H9 (cell line): ENCODE measurements at regions not wholly inside any gene's neighbourhood (a gene's known extent, or its start where the extent isn't known, plus 50 kb on each side); places are given as distances from the start of the nearest gene placed in this dataset.

ENCODE experiments used
- DNase-seq: peaks from one replicate; pipeline ENCODE4 v3.0.0-alpha.2; 2017
- H2AFZ ChIP-seq: one replicate; pipeline ENCODE4 v1.6.1; 2013; ENCODE audit warnings: mild to moderate bottlenecking, low read length, control low read depth, moderate library complexity
- H2AK5ac ChIP-seq: 2 replicates; pipeline ENCODE4 v1.6.1; 2013; ENCODE audit warnings: low read length, control low read depth, mixed read lengths; ENCODE audit not compliant: insufficient read length
- H2BK120ac ChIP-seq: one replicate; pipeline ENCODE4 v1.6.1; 2013; ENCODE audit warnings: low read depth, mild to moderate bottlenecking, low read length, control low read depth, inconsistent platforms; ENCODE audit not compliant: poor library complexity, severe bottlenecking
- H2BK12ac ChIP-seq: 2 replicates; pipeline ENCODE4 v1.6.1; 2013; ENCODE audit warnings: low read length, control low read depth, mixed read lengths, low read depth; ENCODE audit not compliant: insufficient read length
- H2BK15ac ChIP-seq: 2 replicates; pipeline ENCODE4 v1.6.1; 2013; ENCODE audit warnings: low read depth, low read length, control low read depth
- H2BK20ac ChIP-seq: one replicate; pipeline ENCODE4 v1.6.1; 2013; ENCODE audit warnings: low read depth, mild to moderate bottlenecking, low read length, control low read depth, inconsistent platforms; ENCODE audit not compliant: poor library complexity, severe bottlenecking
- H2BK5ac ChIP-seq: 2 replicates; pipeline ENCODE4 v1.6.1; 2013; ENCODE audit warnings: low read length, control low read depth, mixed read lengths; ENCODE audit not compliant: insufficient read length
- H3K14ac ChIP-seq: 2 replicates; pipeline ENCODE4 v1.6.1; 2013; ENCODE audit warnings: low read length, control low read depth; ENCODE audit not compliant: insufficient read depth
- H3K18ac ChIP-seq: 2 replicates; pipeline ENCODE4 v1.6.1; 2013; ENCODE audit warnings: low read depth, mild to moderate bottlenecking, mixed read lengths, low read length, control low read depth; ENCODE audit not compliant: insufficient read length
- H3K23ac ChIP-seq: 2 replicates; pipeline ENCODE4 v1.6.1; 2013; ENCODE audit warnings: low read length, control low read depth, mixed read lengths, low read depth; ENCODE audit not compliant: insufficient read length
- H3K23me2 ChIP-seq: 2 replicates; pipeline ENCODE4 v1.6.1; 2013; ENCODE audit warnings: low read depth, mild to moderate bottlenecking, mixed read lengths, low read length, control low read depth; ENCODE audit not compliant: insufficient read length, poor library complexity, severe bottlenecking
- H3K27ac ChIP-seq: 2 replicates; pipeline ENCODE4 v1.5.1; 2013; ENCODE audit warnings: low read length, control low read depth, mixed read lengths, low read depth; ENCODE audit not compliant: insufficient read length
- H3K27me3 ChIP-seq: 2 replicates; pipeline ENCODE4 v1.6.1; 2013; ENCODE audit warnings: low read length, control low read depth, inconsistent platforms; ENCODE audit not compliant: insufficient read depth
- H3K4ac ChIP-seq: 2 replicates; pipeline ENCODE4 v1.6.1; 2013; ENCODE audit warnings: low read depth, mild to moderate bottlenecking, control low read depth, inconsistent platforms, low read length, moderate library complexity
- H3K4me1 ChIP-seq: 2 replicates; pipeline ENCODE4 v1.6.1; 2013; ENCODE audit warnings: low read length, control low read depth, inconsistent platforms; ENCODE audit not compliant: insufficient read depth
- H3K4me2 ChIP-seq: 2 replicates; pipeline ENCODE4 v1.6.1; 2013; ENCODE audit warnings: low read length, control low read depth, mixed read lengths; ENCODE audit not compliant: insufficient read length, insufficient read depth
- H3K56ac ChIP-seq: 2 replicates; pipeline ENCODE4 v1.6.1; 2013; ENCODE audit warnings: low read depth, mild to moderate bottlenecking, mixed read lengths, low read length, control low read depth; ENCODE audit not compliant: insufficient read length
- H3K79me1 ChIP-seq: 2 replicates; pipeline ENCODE4 v1.6.1; 2013; ENCODE audit warnings: low read depth, mild to moderate bottlenecking, moderate library complexity, low read length, control low read depth, inconsistent platforms; ENCODE audit not compliant: insufficient read depth, poor library complexity, severe bottlenecking
- H3K79me2 ChIP-seq: 2 replicates; pipeline ENCODE4 v1.6.1; 2013; ENCODE audit warnings: low read length, control low read depth, inconsistent platforms; ENCODE audit not compliant: insufficient read depth
- H3K9ac ChIP-seq: 2 replicates; pipeline ENCODE4 v1.6.1; 2013; ENCODE audit warnings: low read length, control low read depth, mixed read lengths; ENCODE audit not compliant: insufficient read length; ENCODE audit errors: extremely low read depth
- H3K9me3 ChIP-seq: one replicate; pipeline ENCODE4 v1.6.1; 2013; ENCODE audit warnings: low read depth, low read length, inconsistent platforms; ENCODE audit not compliant: control insufficient read depth
- H3T11ph ChIP-seq: one replicate; pipeline ENCODE4 v1.6.1; 2013; ENCODE audit warnings: mild to moderate bottlenecking, low read length, control low read depth, inconsistent platforms
- H4K20me1 ChIP-seq: one replicate; pipeline ENCODE4 v1.6.1; 2013; ENCODE audit not compliant: control insufficient read depth, insufficient read length, insufficient read depth
- H4K5ac ChIP-seq: 2 replicates; pipeline ENCODE4 v1.6.1; 2013; ENCODE audit warnings: low read depth, mild to moderate bottlenecking, mixed read lengths, low read length, control low read depth; ENCODE audit not compliant: insufficient read length
- H4K8ac ChIP-seq: replicated peaks from 2 replicates; pipeline ENCODE4 v1.6.1; 2013; ENCODE audit warnings: low read length, control low read depth, mixed read lengths, low read depth; ENCODE audit not compliant: insufficient read length
- H4K91ac ChIP-seq: 2 replicates; pipeline ENCODE4 v1.6.1; 2013; ENCODE audit warnings: low read depth, mild to moderate bottlenecking, moderate library complexity, mixed read lengths, low read length, control low read depth; ENCODE audit not compliant: insufficient read length
- H3K27ac Mint-ChIP-seq, 3 experiments: 2 replicates in 2 of 3; 3 replicates in 1 of 3; pipeline ENCODE4 v1.8.0; 2020 to 2021; ENCODE audit warnings: mixed read lengths in 3 of 3, mild to moderate bottlenecking in 1 of 3, moderate library complexity in 1 of 3
- H3K27me3 Mint-ChIP-seq: 2 replicates; pipeline ENCODE4 v1.8.0; 2021; ENCODE audit warnings: low read depth, mild to moderate bottlenecking, moderate library complexity, mixed read lengths
- H3K36me3 Mint-ChIP-seq, 3 experiments: 2 replicates in 2 of 3; 3 replicates in 1 of 3; pipeline ENCODE4 v1.8.0; 2020 to 2021; ENCODE audit warnings: low read depth in 3 of 3, mixed read lengths in 3 of 3; ENCODE audit not compliant: insufficient read depth in 1 of 3
- H3K4me1 Mint-ChIP-seq, 2 experiments: 2 replicates each; pipeline ENCODE4 v1.8.0; 2020; ENCODE audit warnings: mixed read lengths in 2 of 2
- H3K4me3 Mint-ChIP-seq, 2 experiments: 2 replicates in 1 of 2; 3 replicates in 1 of 2; pipeline ENCODE4 v1.8.0; 2020 to 2021; ENCODE audit warnings: mild to moderate bottlenecking in 2 of 2, mixed read lengths in 2 of 2, moderate library complexity in 1 of 2
- H3K9me3 Mint-ChIP-seq, 2 experiments: 2 replicates in 1 of 2; 3 replicates in 1 of 2; pipeline ENCODE4 v1.8.0; 2020; ENCODE audit warnings: mild to moderate bottlenecking in 2 of 2, mixed read lengths in 2 of 2, moderate library complexity in 1 of 2
- CTCF ChIP-seq: fragments of 200-600 bp; sonication (generic); conservative IDR thresholded peaks from 3 replicates; pipeline ENCODE4 v1.8.0; 2021; ENCODE audit warnings: antibody characterized with exemption, mild to moderate bottlenecking
- WGBS: extraction: QIAGEN DNeasy Blood & Tissue Kit; methylation state at CpG from one replicate; pipeline ENCODE4 v1.1.7; 2013; ENCODE audit warnings: missing lambda C conversion rate, low lambda C conversion rate, mixed read lengths; ENCODE audit not compliant: insufficient read length; ENCODE audit errors: extremely low coverage; 5-methylcytosine and 5-hydroxymethylcytosine counted together

- Histone ChIP-seq H3K23me2 (no peaks in the 10 kb centered on the region), H3K9me3 (no peaks in the 10 kb centered on the region), H3K23ac (no peak overlapping the region), H2AFZ (no peak overlapping the region), H3K4ac (no peak overlapping the region), H2AK5ac (no peak overlapping the region), H2BK15ac (no peak overlapping the region), H2BK120ac (no peak overlapping the region), H2BK12ac (no peak overlapping the region), H3K79me2 (no peaks in the 10 kb centered on the region), H3K27ac (no peak overlapping the region), H3K56ac (no peak overlapping the region), H3T11ph (no peak overlapping the region), H4K91ac (no peak overlapping the region), H2BK20ac (no peak overlapping the region), H2BK5ac (no peak overlapping the region), H3K14ac (no peak overlapping the region), H3K9ac (no peak overlapping the region), H3K4me1 (peaks cover 1% of the 10 kb centered on the region; the same call in 1 of the 2 replicates), H3K18ac (no peak overlapping the region), H4K20me1 (no peaks in the 10 kb centered on the region), H3K79me1 (no peaks in the 10 kb centered on the region), H3K27me3 (no peaks in the 10 kb centered on the region), H3K4me2 (no peak overlapping the region), H4K8ac (no peak overlapping the region), H4K5ac (no peak overlapping the region)
- no peaks in the 10 kb centered on the region; a peak in 2 of 5 replicates for H3K9me3 Mint-ChIP-seq
- no peak for TF ChIP-seq CTCF
- DNase-seq = no peak
- H3K27me3 Mint-ChIP-seq = no peaks in the 10 kb centered on the region; the same call in 1 of the 2 replicates
- no peaks in the 10 kb centered on the region; a peak in 2 of 7 replicates for H3K36me3 Mint-ChIP-seq
- WGBS = no CpG with 5 or more reads among the region's 1 CpG
- no peak overlapping the region; a peak in 1 of 7 replicates for H3K27ac Mint-ChIP-seq
- H3K4me3 Mint-ChIP-seq = no peak overlapping the region
- peaks cover 7 to 13% of the 10 kb centered on the region in 2 experiments; a peak in 2 of 4 replicates for H3K4me1 Mint-ChIP-seq
Observed at GRCh38 chr3:181872887-181873286, 161.2 kb downstream of the SOX2 start.
